ENCODE measurements at regions not wholly inside any gene's neighbourhood (a gene's known extent, or its start where the extent isn't known, plus 50 kb on each side); places are given as distances from the start of the nearest gene placed in this dataset.
"Not testable (repeated sequence)": the region's sequence is repeated elsewhere in the genome, so short reads cannot be mapped to it uniquely, and the experiment has no call there.

DNA sequence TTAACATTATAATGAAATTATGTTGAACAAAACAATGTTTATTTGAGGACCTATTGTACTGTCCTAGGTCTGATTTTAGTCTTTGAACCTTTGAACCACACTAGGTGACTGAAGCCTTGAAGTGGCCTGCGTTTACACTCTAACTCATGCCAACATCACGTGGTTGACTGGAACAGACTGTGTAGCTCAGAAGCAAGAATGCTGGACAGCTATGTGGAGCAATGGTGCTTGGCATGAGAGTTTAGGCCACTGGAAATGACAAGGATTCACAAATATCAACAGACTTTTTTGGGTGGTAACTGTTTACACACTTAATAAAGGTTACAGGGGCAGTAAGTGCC is 391.5 kb downstream of the RAP2B start:
- no peak for ATAC-seq (ENCODE audit: insufficient read depth, low FRiP score)
- TF ChIP-seq, protein P1, sequence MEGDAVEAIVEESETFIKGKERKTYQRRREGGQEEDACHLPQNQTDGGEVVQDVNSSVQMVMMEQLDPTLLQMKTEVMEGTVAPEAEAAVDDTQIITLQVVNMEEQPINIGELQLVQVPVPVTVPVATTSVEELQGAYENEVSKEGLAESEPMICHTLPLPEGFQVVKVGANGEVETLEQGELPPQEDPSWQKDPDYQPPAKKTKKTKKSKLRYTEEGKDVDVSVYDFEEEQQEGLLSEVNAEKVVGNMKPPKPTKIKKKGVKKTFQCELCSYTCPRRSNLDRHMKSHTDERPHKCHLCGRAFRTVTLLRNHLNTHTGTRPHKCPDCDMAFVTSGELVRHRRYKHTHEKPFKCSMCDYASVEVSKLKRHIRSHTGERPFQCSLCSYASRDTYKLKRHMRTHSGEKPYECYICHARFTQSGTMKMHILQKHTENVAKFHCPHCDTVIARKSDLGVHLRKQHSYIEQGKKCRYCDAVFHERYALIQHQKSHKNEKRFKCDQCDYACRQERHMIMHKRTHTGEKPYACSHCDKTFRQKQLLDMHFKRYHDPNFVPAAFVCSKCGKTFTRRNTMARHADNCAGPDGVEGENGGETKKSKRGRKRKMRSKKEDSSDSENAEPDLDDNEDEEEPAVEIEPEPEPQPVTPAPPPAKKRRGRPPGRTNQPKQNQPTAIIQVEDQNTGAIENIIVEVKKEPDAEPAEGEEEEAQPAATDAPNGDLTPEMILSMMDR (IDR thresholded peaks at IDR 0.05; ENCODE audit: control extremely low read depth, extremely low read depth): no peak
- no peak overlapping the region for H3K27ac ChIP-seq (ENCODE audit: low read depth in 1 of 2, low read length in 1 of 2)
- H3K4me1 ChIP-seq (ENCODE audit: control insufficient read depth in 5 of 5, insufficient read depth in 5 of 5, low read length in 5 of 5): peaks cover 0 to 19% (median 0%) of the 10 kb centered on the region in 5 donors
- no peak overlapping the region for H3K4me3 ChIP-seq
- H3K9me3 ChIP-seq (ENCODE audit: control insufficient read depth in 4 of 4, insufficient read depth in 3 of 4, low read length in 3 of 4): no peaks in the 10 kb centered on the region
- WGBS, 2 donors: 60 to 81% methylated on average over 2 of the region's 2 CpGs
- no peaks in the 10 kb centered on the region for H3K27me3 ChIP-seq (ENCODE audit: control insufficient read depth in 3 of 3, insufficient read depth in 3 of 3, low read length in 2 of 3)
- no peak for DNase-seq
- no peaks in the 10 kb centered on the region for H3K36me3 ChIP-seq (ENCODE audit: control insufficient read depth in 4 of 4, insufficient read depth in 4 of 4, low read length in 4 of 4)
- no peak overlapping the region for H3K9ac ChIP-seq (ENCODE audit: insufficient read depth in 1 of 2, low read length in 2 of 2)

DNA sequence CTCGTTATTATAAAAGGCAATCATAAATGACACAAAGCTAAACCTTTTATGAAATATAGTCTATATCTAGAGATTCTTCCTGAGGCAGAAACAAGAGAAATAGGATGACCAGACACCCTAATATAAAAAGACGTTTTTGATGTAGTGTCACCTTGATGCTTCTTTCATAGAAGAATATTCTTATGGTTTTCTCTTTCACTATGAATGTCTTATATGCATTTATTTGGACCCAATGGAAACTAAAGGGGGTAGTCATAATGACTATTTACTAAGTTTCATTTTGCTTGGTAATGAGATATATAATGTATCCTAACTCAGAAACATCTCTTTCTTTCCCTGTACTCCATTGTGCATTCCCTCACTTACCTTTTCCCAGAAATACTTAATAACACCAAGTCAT is 393.9 kb downstream of the RAP2B start:
- ATAC-seq (ENCODE audit: insufficient read depth, low FRiP score): no peak
- Histone ChIP-seq H3K4me1 (ENCODE audit: control insufficient read depth in 5 of 5, insufficient read depth in 5 of 5, low read length in 5 of 5) (peaks cover 0 to 17% (median 0%) of the 10 kb centered on the region in 5 donors), H3K4me3 (no peak overlapping the region), H3K36me3 (ENCODE audit: control insufficient read depth in 4 of 4, insufficient read depth in 4 of 4, low read length in 4 of 4) (no peaks in the 10 kb centered on the region), H3K27ac (ENCODE audit: low read depth in 1 of 2, low read length in 1 of 2) (no peak overlapping the region), H3K9ac (ENCODE audit: insufficient read depth in 1 of 2, low read length in 2 of 2) (no peak overlapping the region), H3K9me3 (ENCODE audit: control insufficient read depth in 4 of 4, insufficient read depth in 3 of 4, low read length in 3 of 4) (peaks cover 0 to 8% (median 2%) of the 10 kb centered on the region in 4 donors), H3K27me3 (ENCODE audit: control insufficient read depth in 3 of 3, insufficient read depth in 3 of 3, low read length in 2 of 3) (no peaks in the 10 kb centered on the region)
- WGBS, 2 donors: 37 to 64% methylated on average over 2 of the region's 2 CpGs
- no peak for DNase-seq
- TF ChIP-seq, protein P1 (IDR thresholded peaks at IDR 0.05; ENCODE audit: control extremely low read depth, extremely low read depth): no peak

DNA sequence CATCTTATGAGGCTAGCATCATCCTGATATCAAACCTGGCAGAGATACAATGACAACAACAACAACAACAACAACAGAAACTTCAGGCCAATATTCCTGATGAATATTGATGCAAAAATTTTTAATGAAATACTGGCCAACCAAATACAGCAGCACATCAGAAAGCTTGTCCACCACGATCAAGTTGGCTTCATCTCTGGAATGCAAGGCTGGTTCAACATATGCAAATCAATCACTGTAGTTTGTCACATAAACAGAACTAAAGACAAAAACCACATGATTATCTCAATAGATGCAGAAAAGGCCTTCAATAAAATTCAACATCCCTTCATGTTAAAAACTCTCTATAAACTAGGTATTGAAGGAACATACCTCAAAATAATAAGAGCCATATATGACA is 397.3 kb downstream of the RAP2B start:
- WGBS, 2 donors: 89 to 90% methylated on average over 1 of the region's 1 CpG

DNA sequence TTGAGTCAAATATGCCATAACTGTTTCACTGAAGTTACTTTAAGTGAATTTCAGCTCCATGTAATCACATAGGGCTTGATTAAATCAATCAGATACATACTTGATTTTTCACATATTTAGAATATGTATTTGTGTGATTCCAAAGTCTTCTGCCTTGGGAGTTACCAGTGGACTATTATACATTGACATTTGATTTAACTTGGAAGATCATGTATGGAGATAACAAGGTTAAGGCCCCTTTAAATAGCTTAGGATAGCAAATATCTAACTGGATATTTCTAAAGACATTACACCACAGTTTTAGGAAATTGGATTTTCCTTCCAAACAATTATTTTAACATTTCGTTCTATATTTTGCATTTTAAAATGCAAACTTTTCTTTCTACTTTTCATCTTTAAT is 405.0 kb downstream of the RAP2B start:
- TF ChIP-seq, protein P1 (IDR thresholded peaks at IDR 0.05; ENCODE audit: control extremely low read depth, extremely low read depth): no peak
- ATAC-seq (ENCODE audit: insufficient read depth, low FRiP score) (no peak), DNase-seq (peak in 1 of 3 donors; percentile 54)
- Histone ChIP-seq H3K4me3 (no peak overlapping the region), H3K9ac (ENCODE audit: insufficient read depth in 1 of 2, low read length in 2 of 2) (no peak overlapping the region), H3K27me3 (ENCODE audit: control insufficient read depth in 3 of 3, insufficient read depth in 3 of 3, low read length in 2 of 3) (no peaks in the 10 kb centered on the region), H3K9me3 (ENCODE audit: control insufficient read depth in 4 of 4, insufficient read depth in 3 of 4, low read length in 3 of 4) (peaks cover 0 to 15% (median 9%) of the 10 kb centered on the region in 4 donors), H3K27ac (ENCODE audit: low read depth in 1 of 2, low read length in 1 of 2) (no peak overlapping the region), H3K36me3 (ENCODE audit: control insufficient read depth in 4 of 4, insufficient read depth in 4 of 4, low read length in 4 of 4) (peaks cover 0 to 5% (median 0%) of the 10 kb centered on the region in 4 donors), H3K4me1 (ENCODE audit: control insufficient read depth in 5 of 5, insufficient read depth in 5 of 5, low read length in 5 of 5) (peaks cover 0 to 24% (median 0%) of the 10 kb centered on the region in 5 donors)
- 74 to 83% methylated on average over 1 of the region's 1 CpG for WGBS, 2 donors

More for the DNA sequence above, 397.3 kb downstream of the RAP2B start:
- not testable (repeated sequence) for H3K4me3 ChIP-seq; ATAC-seq (ENCODE audit: insufficient read depth, low FRiP score); H3K4me1 ChIP-seq (ENCODE audit: control insufficient read depth in 5 of 5, insufficient read depth in 5 of 5, low read length in 5 of 5); H3K36me3 ChIP-seq (ENCODE audit: control insufficient read depth in 4 of 4, insufficient read depth in 4 of 4, low read length in 4 of 4); DNase-seq; H3K27me3 ChIP-seq (ENCODE audit: control insufficient read depth in 3 of 3, insufficient read depth in 3 of 3, low read length in 2 of 3); H3K9ac ChIP-seq (ENCODE audit: insufficient read depth in 1 of 2, low read length in 2 of 2); H3K27ac ChIP-seq (ENCODE audit: low read depth in 1 of 2, low read length in 1 of 2)
- peaks cover 0 to 20% (median 10%) of the 10 kb centered on the region in 4 donors for H3K9me3 ChIP-seq (ENCODE audit: control insufficient read depth in 4 of 4, insufficient read depth in 3 of 4, low read length in 3 of 4)

Measured in lung (tissue), 11 donors.